Inflammatory macrophage treated with lipopolysaccharide for 4 hours (primary cell): ENCODE measurements at regions not wholly inside any gene's neighbourhood (a gene's known extent, or its start where the extent isn't known, plus 50 kb on each side); places are given as distances from the start of the nearest gene placed in this dataset.

Source experiments
- DNase-seq: peaks from one replicate; pipeline ENCODE4 v3.0.0-alpha.2; 2020

DNA sequence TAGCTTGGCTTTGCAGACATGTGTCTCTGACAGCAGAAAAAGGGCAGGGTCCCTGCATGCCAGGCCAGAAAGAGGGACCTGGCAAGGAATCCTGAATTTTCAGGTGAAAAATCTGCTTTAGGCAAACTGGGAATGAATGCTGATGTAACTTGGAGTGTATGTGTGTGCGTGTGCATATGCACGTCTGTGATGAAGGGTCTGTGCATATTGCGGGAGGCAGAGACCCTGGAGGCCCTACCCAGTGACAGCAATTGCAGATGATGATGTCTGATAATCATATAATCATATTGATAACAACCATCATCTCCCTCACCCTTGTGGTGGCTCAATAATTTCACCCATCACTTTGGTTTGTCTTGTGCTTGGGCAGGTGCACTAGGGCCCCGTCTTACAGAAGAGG, 80.7 kb upstream of the SDK2 start:
- no peak for DNase-seq

DNA sequence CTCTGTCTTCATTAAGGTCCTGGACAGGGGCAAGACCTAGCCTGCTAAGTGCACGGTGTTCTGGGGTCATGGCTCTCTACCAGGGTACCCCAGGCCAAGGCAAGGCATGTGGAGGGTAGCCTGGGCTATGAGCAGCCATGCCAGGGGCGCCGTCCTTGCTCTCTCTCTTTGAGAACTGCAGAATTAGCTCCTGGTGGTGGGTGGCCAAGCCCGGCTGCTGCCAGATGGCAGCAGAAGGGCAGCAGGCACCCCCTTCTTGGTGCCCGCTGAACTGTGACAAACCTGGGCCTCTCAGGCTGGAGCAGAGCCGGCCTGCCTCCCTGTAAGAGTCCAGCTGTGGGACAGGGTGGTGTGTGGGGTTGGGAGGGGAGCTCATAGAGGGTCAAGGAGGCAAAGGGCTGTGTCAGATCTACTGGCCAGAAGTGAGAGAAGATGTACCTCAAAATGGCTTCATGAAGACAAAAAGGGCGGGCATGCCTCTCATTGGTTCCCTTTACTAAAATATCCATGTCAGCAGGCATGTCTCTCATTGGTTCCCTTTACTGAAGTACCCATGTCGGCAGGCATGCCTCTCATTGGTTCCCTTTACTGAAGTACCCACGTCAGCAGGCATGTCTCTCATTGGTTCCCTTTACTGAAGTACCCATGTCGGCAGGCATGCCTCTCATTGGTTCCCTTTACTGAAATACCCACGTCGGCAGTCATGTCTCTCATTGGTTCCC, 81.7 kb upstream of the SDK2 start:
- no peak for DNase-seq

DNA sequence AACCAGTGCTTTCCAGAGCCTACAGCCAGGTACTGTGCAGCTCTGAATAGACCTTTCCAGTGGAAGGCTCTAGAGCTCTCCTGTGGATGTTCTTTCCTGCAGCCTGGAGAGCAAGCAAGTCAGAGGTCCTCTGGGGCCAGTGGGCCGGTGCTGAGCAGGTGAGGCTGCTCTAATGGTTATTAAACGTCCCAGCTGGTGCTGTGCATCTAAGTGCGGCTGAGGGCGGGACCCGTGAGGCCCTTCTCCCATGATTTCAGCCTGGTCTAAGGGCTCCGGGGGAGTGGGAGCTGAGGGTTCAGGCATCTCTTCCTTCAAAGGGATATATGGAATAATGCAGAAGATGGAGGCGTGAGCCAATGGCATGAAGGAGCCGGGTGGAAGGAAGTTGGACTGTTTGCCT, 83.7 kb upstream of the SDK2 start:
- no peak for DNase-seq

DNA sequence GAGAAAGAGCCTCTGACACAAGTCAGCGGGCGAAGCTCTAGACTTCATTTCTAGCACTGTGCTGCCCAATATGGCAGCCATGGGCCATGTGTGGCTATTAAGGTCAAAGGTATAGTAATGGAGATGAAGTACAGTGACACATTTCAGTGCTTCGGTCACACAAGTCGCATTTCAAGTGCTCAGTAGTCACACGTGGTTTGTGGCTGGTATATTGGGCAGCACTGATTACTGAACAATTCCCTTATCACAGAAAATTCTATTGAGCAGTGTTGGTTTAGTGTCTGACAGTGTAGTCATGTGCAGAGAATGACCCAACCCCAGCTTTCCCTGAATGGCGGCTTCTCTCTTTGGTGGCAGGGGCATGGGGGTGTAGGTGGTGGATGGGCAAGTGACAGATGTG, 84.9 kb upstream of the SDK2 start:
- no peak for DNase-seq

DNA sequence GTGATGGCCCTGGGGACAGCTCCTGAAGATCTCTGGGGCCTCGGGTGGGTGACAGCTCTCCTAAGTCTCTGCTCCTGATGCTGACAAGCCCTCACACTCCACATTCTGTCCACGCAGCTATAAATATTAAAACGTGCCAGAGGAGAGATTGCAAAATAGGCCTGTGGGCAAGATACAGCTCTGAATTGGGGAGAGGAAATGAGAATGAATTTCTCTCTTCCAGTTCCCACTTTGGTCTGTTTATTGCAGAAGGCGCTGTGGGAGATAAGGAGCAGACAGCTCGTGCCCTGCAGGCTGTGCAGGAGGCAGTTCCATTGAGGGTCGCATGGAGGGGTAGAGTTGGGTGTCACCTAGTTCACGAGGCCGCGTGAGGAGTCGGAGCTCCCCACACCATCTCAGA, 87.5 kb upstream of the SDK2 start:
- DNase-seq, result peak; percentile 79

DNA sequence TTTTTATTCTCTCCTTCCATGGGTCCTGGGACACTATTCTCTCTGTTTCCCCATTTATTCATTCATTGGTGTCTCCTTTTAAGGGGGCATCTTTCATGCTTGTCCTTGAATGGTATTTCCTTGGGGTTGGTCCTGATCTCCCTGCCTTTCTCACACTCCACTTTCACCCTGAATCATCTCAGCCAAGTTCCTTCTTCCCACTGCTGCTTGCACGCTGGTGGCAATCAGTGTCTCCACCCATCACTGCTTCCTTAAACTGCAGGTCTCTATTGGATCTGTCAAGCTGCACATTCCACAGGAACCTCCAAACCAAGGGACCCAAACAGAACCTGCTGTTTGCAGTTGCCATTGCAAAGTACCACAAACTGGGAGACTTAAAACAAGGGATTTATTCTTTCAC, 89.3 kb upstream of the SDK2 start:
- DNase-seq, result peak; percentile 79

DNA sequence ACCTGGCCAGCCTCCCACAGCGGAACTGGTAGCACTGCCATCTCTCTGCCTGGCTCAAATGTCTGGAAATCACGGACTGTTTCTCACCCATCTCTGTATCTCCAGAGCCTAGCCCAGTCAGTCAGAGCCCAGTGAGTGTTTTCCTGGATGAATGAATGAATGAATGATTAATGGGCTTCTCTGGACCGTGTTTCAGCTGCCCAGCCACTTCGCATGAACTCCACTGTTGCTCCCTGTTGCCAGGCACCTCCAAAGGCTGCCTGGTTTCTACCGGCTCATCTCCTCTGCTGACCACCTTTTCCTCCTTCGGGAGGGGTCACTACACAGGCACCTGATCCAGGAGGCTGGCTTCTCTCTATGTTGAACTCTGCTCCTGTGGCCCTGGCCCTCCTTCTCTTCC, 91.0 kb upstream of the SDK2 start:
- no peak for DNase-seq

DNA sequence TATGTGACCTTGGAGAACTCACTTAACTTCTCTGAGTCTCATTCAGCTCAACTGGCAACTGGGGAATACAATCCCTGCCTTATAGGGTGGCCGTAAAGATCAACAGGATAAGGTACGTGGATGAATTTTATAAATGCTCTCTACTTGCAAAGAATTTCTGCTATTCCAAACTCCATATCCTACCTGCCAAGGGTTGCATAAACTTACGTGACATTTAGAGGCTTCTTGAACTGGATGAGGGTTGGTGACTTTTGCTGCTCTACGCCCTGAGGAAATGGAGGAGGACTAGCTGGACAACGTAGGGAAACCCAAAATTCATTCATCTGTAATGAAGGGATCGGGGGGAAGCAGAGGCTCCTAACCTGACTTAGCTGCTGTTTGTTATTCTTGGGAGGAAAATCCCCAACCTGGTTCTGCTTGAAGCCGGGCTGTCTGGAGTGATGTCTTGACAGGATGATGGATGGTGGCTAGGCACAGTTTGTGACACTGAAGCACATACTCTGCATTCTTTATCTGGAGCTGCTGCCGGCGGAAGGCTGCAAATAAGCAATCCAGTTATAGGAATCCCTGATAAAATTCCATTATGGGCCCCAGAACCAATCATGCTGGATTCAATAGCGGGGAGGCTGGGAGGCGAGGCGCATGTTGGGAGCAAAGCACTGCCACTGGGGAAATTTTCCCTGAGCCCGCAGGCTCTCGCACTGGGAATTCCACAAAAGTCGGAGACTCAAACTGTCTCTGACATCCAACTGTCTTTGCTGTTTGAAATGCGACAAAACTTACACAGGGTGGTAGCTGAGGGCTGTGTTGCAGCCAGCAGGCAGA, 94.7 kb upstream of the SDK2 start:
- no peak for DNase-seq

DNA sequence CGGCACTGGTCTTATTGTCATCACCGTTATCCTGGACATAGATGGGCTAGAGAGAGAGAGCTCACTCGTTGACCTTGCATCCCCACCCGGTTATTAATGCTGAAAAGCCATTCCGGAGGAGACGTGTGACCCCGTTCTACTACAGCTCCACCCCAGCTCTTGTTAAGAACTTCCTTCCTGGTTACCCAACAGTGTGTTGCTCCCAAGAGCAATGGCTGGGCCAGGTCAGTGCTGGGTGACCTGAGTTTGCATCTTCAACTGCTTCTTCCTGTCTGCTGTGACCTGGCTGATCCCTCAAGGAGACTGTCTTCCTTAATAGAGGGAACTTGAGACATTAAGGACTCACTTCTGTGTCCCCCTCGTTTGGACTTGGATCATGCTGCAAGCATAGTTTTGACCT, 96.1 kb upstream of the SDK2 start:
- DNase-seq, result peak; percentile 26

DNA sequence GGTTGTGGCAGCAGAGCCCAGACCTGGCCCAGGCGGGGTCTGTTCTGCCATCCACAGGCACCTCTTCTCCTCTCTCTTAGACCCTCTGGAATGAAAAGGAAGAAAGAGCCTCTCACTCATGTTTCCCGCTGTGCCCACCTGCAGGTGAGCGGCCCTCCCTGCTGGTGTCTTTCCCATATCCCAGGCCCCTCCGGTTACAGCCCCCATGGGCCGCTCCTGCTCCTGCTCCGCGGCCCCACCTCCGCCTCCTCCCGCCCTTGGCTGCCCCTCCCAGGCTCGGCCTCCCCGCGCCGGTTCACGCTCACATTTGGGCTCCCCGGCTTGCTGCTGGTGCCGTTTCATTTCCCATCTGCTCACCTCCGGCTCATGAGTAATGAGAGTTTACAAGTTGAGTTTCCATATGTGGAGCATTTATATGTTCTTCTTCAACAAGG, 98.7 kb upstream of the SDK2 start:
- DNase-seq, result no peak

DNA sequence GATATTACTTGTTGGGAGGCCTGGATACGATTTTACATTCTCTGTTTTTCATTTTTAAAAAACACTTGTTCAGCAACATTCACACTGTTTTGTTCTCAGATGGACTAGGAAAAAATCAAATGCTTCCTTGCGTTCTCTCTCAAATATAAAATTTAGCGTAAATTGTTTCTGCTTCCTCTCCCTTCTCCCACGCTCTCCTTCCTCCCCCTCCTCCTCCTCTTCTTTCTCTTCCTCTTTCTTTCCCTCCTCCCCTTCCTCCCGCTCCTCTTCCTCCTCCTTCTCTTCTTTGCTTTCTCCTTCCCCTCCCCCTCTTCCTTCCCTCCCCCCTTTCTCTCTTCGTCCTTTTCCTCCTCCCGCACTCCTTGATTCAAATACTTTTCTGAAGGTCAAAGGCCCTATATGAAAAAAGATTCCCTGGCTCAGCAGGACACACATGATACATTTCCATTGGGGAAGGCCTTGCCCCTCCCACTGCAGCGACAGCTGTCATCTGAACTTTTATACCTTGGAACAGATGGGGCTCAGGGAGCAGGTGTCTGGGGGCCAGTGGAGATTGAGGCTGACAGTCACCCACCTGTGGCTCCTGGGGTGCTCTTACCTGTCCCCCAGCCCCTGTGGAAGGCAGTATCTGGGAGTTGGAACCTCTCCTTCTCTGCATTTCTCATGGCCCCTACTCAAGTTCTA, 99.4 kb upstream of the SDK2 start:
- DNase-seq, result peak; percentile 19

DNA sequence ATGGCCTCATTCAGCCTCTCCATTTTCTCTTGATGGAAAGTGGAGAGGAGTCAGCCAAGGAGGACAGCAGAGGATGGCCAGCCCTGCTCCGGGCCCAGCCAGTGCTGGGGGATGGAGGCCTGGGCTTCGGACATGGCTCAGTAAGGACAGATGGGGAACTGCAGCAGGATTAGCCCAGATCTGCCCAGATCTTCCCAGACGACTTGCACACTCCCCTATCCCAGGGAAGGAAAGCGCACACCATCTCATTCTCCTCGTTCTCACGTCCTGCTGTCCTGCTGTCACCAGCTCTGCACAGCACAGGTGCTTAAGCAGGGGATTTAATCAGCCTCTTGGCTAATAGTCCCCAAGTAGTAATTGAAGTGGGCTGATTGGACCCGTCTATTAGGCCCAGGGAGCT, 100.2 kb upstream of the SDK2 start:
- DNase-seq, result no peak

DNA sequence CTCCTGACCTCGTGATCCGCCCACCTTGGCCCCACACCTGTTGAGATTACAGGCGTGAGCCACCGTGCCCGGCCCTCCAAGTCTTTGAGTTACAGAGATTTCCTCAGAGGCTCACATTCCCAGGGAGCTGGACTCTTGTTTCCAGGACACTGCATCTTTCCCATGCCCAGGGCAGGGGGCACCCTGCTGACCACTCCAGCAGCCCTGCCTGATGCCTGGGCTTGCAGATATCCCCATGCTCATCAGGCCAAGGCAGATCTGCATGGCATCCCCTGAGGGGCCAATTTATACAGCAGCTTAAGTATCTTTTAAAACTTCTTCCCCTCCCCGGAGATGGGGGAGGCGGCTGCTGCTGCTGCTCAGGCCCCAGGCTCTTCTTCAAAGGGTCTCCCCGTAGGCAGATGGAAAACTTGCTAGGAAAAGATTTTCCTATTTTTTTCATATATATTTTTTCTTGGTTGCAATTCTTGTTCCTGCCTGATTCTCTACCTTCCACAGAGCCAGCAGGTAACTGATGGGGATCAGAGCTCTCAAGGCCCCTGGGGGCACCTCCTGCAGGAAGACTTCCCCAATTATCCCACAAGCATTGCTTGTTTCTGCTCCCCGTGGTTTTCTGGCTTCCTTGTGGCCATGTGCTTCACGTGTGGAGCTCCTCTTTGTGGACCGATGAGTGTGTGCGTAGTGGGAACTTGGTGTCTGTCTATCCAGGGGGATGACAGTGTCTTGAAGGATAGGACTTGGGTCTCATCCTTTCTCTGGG, 102.2 kb upstream of the SDK2 start:
- no peak for DNase-seq

DNA sequence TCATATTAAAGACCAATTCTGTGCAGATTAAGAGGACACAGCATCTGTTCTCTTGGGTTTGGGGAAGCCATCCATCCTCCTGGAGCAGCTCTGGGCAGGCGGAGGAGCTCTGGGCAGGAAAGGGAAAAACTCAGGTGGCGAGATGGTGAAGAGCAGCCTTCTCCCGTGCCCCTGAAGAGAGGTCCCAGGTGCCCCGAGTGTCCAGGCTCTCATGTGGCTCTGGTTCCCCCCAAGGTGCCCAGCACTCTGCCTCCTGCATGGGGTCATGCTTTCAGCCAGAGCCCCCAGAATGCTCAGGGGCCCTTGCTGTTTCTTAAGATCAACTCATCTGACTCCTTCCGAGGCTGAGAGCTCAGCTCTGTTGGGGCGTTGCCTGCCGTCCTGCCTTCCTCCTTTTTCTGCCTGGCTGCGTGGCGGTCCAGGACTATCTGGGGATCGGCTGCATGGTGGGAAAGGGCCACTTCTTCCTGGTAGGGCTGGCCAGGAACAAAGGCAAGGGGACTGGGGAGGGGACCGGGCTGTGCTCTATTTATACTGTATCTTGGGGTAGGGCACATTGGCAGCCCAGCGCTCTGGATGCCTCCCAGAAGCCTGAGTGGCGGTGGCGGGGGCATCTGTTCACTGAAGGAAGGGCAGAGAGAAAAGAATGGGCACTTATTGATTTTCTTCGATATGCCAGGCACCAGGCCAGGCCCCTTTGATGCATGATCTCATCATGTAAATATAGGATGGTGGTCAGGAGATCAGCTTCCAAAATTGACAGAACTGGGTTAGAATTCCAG, 103.2 kb upstream of the SDK2 start:
- no peak for DNase-seq

DNA sequence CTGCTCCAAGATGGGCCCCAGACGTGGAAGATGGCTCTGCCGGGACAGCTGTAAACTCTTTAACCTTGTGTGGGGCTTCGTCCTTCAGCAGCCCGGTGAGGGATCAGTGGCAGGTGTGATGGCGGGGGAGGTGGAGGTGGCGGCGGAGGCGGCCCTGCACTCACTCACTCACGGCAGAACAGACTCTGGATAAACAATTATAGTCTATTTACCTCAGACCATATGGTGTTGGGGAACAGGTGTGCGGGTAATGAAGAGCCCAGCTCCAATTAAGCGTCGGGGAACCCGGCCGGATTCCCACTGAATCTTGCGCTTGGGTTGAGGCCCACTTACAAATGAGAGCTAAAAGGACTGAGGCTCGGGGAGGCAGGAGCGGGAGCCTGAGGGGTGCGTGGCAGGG, 104.3 kb upstream of the SDK2 start:
- DNase-seq, result no peak

DNA sequence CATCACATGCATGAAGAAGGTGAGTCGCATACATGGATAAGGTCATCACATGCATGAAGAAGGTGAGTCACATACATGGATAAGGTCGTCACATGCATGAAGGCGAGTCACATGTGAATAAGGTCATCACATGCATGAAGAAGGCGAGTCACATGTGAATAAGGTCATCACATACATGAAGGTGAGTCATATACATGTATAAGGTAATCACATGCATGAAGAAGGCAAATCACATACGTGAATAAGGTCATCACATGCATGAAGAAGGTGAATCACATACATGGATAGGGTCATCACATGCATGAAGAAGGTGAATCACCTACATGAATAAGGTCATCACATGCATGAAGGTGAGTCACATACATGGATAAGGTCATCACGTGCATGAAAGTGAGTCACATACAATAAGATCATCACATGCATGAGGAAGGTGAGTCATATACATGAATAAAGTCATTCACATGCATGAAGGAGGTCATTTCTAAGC, 105.1 kb upstream of the SDK2 start:
- DNase-seq, result peak; percentile 48

DNA sequence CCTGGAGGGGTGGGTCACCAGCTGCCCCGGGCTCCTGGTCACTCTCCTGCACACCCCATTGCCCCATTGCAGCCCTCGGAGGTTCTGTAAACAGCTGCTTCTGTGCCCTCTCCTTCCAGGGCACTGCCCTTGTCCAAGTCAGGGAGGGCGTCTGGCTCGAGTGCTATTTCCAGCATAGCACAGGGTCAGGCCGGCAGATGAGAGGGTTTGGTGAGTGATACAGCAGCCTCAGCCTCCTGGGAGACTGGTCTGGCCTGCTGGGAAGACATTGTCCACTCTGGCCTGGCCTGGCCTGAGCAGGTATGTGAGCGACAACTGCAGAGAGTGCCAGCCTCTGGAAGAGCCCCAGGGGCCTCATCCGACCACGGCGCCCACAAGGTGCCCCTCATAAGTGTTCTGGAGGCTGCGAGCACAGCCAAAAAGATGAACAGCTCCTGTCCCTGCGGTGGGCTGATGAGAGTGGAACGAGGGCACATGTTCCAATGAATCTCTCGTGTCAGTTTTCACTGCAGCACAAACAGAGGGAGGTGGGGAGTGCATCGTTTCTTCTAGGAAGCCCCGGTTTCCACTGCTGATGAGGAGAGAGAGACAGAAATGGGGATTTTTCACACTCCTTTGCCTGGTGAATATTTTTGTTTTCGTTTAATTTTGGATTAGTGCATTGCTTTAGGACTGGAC, 105.8 kb upstream of the SDK2 start:
- no peak for DNase-seq

DNA sequence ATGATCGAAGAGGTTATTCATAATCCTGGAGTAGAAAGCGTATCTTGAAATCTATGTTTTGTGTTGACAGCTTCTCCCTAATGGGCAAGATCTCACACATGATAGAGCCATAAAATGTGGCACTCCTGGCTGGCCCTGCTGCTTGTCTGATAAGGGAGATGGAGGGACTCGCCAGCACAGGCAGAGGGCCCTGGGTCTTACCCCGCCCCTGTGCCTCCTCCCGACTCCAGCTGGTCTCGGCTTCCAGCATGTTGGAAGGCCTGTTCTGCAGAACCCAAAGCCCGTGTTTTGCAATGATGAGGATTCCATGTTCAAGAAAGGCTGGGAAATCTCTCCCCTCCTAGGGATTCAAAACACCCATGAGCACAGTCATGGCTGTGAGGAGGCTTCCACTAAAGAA, 106.7 kb upstream of the SDK2 start:
- no peak for DNase-seq

DNA sequence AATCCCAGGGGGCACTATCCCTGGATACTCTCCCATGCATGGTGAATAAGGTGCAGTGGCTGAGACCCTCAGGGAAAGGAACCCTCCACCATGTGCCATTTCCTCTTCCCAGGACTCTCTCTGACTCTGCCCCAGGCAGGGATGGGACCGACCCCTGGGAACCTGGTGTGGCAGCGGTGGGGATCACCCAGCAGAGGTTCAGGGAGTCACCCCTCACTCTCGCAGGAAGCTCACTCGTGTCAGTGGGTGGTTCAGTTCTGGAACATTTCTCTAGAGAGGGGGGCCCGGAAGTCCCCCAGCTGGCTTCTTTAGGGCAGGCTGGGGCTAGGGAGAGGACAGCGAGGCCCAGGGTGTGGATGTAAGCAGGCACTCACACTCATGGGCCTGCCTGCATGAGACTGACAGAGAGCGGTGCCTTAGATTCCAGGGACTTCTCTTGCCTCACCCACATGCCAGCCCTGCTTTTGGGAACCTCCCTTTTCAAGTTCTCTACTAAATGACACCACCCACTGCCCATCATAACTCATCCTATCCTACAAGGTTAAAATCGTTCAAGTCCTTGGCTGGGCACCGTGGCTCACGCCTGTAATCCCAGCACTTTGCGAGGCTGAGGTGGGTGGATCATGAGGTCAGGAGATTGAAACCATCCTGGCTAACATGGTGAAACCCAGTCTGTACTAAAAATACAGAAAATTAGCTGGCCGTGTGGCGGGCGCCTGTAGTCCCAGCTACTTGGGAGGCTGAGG, 109.7 kb upstream of the SDK2 start:
- DNase-seq, result no peak

DNA sequence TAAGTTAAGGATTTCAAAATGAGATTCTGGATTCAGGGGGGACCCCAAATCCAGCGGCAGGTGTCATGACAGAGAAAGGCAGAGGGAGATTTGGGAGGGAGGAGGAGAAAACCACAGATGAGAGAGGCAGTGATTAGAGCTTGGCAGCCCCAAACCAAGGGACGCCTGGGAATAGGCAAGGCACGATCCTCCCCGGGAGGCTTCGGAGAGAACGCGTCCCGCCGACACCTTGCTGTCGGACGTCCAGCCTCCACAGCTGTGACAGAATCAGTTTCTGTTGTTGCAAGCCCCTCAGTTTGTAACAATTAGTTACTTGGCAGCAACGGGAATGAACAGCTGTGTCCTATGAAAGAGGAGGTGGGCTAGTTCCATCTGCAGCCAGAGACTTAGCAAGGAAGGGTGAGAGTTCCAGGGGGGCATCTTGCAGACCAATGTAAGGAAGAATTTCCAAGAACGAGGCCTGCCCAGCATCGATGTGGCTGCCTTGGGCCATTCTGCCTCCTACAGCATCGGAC, 110.7 kb upstream of the SDK2 start:
- no peak for DNase-seq

DNA sequence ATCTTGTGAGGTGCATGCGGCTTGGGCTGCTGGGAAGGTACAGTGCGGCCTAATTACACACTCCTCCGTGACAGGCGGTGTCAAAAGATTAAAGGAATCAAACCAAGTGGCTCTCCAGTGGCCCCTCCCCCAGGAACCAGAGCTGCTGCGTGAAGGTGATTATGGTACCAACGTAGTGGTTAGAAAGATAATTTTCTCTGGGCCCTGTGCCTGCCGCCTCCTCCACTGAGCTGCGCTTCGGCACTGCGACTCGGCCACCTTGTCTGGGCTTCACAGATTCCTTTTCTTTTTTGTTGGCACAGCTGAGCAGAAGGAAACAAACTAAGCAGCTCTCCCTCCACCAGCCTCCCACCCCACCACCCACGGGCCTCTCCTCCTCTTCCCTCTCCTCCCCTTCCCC, 113.2 kb upstream of the SDK2 start:
- no peak for DNase-seq
